ENCODE measurements at regions not wholly inside any gene's neighbourhood (a gene's known extent, or its start where the extent isn't known, plus 50 kb on each side); places are given as distances from the start of the nearest gene placed in this dataset.

GRCh38 chr15:46322753-46323152, 687.9 kb downstream of the SQOR start:
- intact Hi-C loops (cut with DNase I; ENCODE audit: low total_unique reads): no loop called here
- DNase-seq: no peak
- Histone ChIP-seq H3K27ac (no peak overlapping the region), H3K4me1 (no peaks in the 10 kb centered on the region), H3K4me3 (no peak overlapping the region), H3K36me3 (no peaks in the 10 kb centered on the region), H3K9me3 (no peaks in the 10 kb centered on the region), H3K27me3 (no peaks in the 10 kb centered on the region)
- TF ChIP-seq CTCF (IDR thresholded peaks at IDR 0.05) (no peak), POLR2A (IDR thresholded peaks at IDR 0.05) (no peak)

- Histone ChIP-seq H3K9me3 (no peaks in the 10 kb centered on the region), H3K27ac (no peak overlapping the region), H3K36me3 (no peaks in the 10 kb centered on the region), H3K4me3 (no peak overlapping the region), H3K4me1 (no peaks in the 10 kb centered on the region), H3K27me3 (no peaks in the 10 kb centered on the region)
- TF ChIP-seq CTCF (IDR thresholded peaks at IDR 0.05) (no peak), POLR2A (IDR thresholded peaks at IDR 0.05) (no peak)
- intact Hi-C loops (cut with DNase I; ENCODE audit: low total_unique reads): no loop called here
- no peak for DNase-seq
These were observed 691.3 kb downstream of the SQOR start for GRCh38 chr15:46326173-46326572.

GRCh38 chr15:46328821-46329220, 694.0 kb downstream of the SQOR start:
- H3K27ac ChIP-seq: no peak overlapping the region
- H3K4me3 ChIP-seq: no peak overlapping the region
- DNase-seq: no peak
- intact Hi-C loops (cut with DNase I; ENCODE audit: low total_unique reads): no loop called here
- no peaks in the 10 kb centered on the region for H3K4me1 ChIP-seq
- H3K9me3 ChIP-seq: no peaks in the 10 kb centered on the region
- no peaks in the 10 kb centered on the region for H3K36me3 ChIP-seq
- no peaks in the 10 kb centered on the region for H3K27me3 ChIP-seq
- TF ChIP-seq POLR2A (IDR thresholded peaks at IDR 0.05): no peak

- Histone ChIP-seq H3K27me3 (no peaks in the 10 kb centered on the region), H3K4me3 (no peak overlapping the region), H3K36me3 (no peaks in the 10 kb centered on the region), H3K4me1 (no peaks in the 10 kb centered on the region), H3K9me3 (no peaks in the 10 kb centered on the region), H3K27ac (no peak overlapping the region)
- intact Hi-C loops (cut with DNase I; ENCODE audit: low total_unique reads): no loop called here
- DNase-seq: no peak
- no peak for TF ChIP-seq POLR2A (IDR thresholded peaks at IDR 0.05)
- no peak for TF ChIP-seq CTCF (IDR thresholded peaks at IDR 0.05)
These were observed 695.0 kb downstream of the SQOR start for GRCh38 chr15:46329876-46330275.

DNA sequence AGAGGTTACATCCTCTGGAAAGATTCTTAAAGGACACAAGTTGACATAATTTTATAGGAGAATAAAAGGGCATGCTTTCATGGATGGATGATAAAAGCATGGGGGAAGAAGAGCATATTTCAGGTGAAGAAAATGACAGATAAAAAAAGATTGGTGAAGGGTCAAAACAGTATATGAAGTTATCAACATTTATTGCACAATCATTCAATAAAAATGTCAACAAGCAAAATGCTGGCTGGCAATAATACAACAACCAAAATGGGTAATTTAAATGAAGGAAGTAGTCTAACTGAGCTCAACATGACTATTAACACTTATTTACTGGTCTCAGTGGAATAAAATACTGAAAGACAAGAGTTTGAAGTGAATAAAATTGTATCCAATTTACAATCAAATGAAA, 696.7 kb downstream of the SQOR start:
- no peaks in the 10 kb centered on the region for H3K27me3 ChIP-seq
- intact Hi-C loops (cut with DNase I; ENCODE audit: low total_unique reads): no loop called here

More for the DNA sequence above, 696.7 kb downstream of the SQOR start:
- Histone ChIP-seq H3K4me1 (no peaks in the 10 kb centered on the region), H3K27ac (no peak overlapping the region), H3K36me3 (no peaks in the 10 kb centered on the region), H3K4me3 (no peak overlapping the region), H3K9me3 (no peaks in the 10 kb centered on the region)
- TF ChIP-seq POLR2A (IDR thresholded peaks at IDR 0.05) (no peak), CTCF (IDR thresholded peaks at IDR 0.05) (no peak)
- DNase-seq: no peak

Measured in uterus (tissue), 3 donors.